GM18907 (cell line): ENCODE measurements at regions not wholly inside any gene's neighbourhood (a gene's known extent, or its start where the extent isn't known, plus 50 kb on each side); places are given as distances from the start of the nearest gene placed in this dataset.

Experiments
- ATAC-seq: cut with Tn5 transposase; IDR thresholded peaks from one replicate; pipeline ENCODE4 v1.9.1; 2021; ENCODE audit warnings: mild to moderate bottlenecking, moderate library complexity; ENCODE audit not compliant: unreplicated experiment

DNA sequence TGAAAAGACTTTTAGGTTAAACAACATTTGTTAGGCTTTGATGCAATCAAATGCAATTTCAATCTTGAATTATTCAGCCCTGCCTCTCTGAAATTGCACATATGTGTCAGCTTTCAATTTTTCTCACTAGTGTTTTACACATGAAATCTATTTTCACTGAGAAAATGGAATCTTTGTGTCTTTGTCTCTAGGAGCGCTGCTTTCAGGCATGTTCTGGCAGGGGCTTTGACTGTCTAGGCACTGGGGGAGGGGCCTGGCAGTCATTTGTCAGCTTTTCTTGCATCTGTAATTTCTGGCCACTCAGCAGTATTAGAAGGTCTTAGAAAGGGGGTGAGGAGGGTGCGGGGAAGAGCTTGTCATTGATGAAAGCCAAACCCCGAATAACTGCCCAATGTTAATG lies 264.4 kb downstream of the PTPRC start:
- ATAC-seq: no peak

DNA sequence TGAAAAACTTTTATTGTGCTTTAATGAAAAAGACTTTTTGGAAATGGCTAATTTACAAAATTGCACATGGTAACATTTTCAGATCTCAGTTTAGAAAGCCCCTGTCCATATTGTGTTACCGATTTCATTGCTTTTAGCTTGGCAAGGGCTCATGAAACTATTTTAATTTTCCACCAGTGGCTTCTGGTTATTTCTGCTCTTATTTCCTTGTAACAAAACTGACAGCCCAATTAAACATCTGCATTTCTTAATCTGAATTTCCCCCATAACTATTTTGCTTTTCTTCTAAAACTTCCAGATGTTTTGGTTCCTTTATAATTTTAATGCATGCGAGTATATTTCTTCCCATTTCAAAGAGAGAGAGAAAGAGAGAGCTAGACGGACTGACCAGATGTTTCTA lies 264.8 kb downstream of the PTPRC start:
- ATAC-seq: no peak

GRCh38 chr1:198904321-198904720 lies 265.5 kb downstream of the PTPRC start:
- ATAC-seq: no peak

DNA sequence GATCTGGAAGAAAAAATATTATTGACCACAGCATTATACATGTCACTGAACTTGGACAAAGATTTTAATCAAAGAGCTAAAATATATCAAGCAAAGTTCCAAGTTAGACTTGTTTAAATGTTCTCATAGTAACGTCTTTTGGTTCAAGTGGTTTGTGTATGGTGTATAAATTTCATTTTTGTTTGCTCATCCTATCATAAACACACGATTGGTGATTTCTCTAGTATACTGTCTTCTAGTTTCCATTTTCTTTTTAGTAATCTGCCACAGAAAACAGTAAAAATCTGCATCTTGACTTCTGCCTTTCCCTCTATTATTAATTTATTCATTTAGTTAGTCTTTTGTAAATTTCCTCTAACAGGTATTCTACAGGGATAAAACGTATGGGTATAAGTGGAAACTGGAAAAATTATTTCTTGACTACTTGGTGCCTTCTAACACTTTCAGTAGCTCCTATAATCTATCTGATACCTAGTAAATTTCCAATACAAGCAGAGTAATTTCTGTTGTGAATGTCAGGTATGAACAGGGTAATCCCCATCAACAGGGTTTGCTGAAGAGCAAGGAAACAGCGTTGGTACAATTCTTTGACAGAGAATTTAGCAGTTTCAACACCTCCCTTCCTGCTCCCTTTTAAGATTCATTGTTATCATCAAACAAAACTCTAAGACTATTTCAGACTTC lies 268.0 kb downstream of the PTPRC start:
- no peak for ATAC-seq

DNA sequence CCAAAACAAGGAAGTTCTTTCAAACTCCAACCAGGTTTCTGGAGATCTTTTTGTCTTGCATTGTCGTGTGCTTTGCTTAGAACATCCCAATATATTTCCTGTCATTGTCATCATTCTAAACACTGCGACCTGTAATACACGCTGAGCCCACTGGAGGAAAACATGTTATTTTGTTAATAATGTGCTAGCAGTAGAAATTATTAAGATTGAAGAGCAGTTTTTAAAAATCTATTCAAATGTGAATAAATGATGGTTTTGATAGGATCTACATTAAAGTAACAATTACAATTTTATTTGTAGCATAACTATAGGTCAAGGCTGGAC lies 268.5 kb downstream of the PTPRC start:
- no peak for ATAC-seq

- ATAC-seq: no peak
Observed at GRCh38 chr1:198908995-198909394, 270.2 kb downstream of the PTPRC start.

DNA sequence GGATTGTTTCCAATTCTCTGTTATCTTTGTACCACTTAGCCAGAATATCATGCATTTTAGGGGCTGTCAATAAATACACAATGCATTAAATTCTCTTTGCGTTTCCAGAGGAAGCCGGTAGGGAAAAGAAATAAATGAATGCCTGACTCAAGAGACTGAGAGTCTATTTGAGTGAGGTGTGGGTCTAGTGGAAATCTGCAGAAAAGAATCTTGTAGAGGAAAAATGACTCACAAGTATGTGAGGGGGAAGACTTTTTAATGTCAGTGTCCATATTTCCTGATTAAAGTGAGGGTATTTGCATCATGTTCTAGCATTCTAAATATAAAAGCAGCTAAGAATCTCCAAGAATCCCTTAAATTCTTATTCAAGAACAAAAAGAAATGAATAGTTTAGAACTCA lies 271.1 kb downstream of the PTPRC start:
- no peak for ATAC-seq

DNA sequence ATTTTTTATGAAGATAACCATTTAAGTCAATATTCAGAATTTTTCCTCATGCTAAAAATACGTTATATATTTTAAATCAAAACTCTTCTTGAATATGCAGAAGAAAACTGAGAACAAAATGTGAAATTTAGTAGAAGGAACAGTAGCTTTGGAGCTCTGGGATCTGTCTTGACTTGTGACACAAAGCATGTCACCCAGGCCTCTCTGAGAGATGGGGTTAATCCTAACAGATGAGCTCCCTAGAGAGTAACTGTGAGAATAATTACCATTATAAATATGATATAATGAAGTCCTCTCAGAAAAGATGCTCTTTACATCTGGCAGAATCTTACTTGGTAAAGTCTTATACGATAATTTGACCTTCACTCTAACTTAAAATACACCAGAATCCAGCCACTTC lies 272.0 kb downstream of the PTPRC start:
- ATAC-seq: no peak

DNA sequence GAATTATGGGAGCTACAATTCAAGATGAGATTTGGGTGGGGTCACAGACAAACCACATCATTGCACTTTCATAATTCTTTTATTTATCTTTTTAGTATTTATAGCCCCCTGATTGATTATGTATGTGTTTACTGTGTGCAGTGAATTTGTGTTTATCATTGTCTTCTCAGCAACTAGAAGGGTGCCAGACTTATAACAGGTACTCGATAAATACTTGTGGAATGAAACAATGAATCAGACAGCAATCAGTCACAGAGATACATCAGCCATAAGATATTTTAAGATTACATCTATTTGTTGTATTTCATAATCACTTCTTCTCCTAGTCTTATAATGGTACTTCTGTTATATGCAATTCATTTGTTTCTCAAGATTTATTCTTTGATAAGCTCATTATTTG lies 273.2 kb downstream of the PTPRC start:
- ATAC-seq: no peak

DNA sequence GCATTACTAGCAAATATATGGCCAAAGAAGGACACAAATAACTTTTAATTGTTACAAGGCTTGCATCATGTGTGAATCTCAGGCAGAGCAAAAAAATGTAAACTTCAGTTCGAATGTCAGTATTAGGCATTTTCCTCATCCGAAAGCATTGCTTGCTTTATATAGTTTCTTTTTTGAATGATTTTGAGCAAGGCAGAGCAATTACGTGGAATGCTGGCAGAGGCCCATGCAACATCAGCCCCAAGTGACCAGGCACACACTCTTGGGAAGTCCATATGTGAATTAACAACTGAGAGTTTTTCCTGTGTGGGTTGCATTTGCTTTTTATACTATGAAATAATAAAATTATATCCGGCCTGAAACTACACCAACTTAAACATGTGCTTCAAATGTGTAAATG lies 274.8 kb downstream of the PTPRC start:
- ATAC-seq: no peak

DNA sequence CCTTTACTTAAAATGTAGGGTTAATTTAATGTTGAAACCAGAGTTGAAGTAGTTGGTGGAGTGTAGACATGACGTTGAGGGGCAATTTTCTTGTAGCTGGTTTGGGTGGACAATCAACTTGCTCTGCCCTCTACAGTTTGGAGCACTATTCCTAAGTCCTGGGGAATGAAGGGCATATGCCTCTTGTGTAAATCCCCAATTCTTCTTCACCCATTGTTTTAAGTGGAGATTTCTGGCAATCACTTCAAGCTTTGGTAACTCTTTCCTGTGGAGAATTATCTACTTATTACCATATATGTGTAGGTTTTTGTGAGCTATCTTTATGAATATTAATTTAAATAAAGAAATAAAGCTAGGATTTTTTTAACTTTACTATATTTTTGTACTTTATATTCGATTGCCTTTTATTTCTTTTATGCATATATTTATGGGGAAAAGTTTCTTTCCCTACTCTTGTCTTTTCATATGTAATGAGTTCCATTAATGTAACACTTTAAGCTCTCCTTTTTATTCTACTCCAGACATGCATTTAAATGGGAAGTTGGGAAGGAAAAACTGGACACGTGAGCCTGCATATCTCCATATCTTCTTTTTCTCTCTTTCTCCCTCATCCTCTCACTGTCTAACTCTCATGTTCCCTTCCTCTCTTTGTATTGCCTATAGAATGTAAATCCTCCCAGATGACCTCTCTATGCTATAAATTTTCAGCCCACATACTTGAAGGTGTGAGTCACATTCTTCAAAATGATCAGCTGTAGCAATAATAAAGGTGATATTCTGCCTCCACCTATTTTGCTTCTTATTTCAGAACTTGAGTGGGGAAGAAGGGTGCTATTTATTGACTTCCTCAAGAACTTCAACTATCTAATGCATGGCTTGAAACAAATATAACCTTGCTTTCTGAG lies 276.7 kb downstream of the PTPRC start:
- ATAC-seq: no peak

- no peak for ATAC-seq
Observed at GRCh38 chr1:198917226-198917625, 278.4 kb downstream of the PTPRC start.

- ATAC-seq: no peak
Observed at GRCh38 chr1:198918920-198919319, 280.1 kb downstream of the PTPRC start.

GRCh38 chr1:198919667-198920398 lies 281.0 kb downstream of the PTPRC start:
- peak; percentile 53 for ATAC-seq

DNA sequence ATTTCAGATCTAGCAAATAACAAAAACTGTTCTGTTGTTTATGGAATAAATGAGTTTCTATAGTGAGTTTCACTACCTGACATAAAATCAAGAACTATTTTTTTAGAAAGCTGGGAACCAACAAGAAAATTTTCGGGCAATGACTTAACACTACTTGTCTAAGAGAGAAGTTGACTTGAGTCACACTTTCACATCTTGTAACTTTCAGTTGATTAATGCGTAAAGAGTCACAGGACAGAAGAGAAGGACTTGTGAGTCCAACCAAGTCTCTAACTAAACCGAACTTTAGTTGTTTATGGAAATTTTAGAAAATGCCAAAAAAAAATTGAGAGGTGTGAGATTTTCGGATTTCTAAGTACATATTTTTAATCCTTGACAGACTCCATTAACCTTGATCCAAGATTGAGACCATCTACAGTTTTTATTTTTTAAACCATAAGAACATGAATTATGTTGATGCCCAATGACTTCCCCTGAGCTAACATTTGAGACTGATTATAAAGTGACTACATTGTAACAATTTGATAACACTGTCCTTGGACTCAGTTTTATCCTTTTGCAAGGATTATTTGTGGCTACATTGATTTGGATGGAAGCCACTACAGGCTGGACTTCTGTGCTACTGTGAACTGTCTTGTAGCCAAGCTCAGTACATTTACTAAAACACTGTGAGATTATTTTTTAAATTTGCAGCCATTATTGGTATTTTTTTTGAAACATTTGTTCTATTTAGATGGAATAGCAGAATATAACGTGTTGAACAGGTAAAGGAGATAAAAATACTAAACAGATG lies 284.0 kb downstream of the PTPRC start:
- ATAC-seq: peak; percentile 46

- ATAC-seq: no peak
Observed at GRCh38 chr1:198923993-198924392, 285.2 kb downstream of the PTPRC start.

DNA sequence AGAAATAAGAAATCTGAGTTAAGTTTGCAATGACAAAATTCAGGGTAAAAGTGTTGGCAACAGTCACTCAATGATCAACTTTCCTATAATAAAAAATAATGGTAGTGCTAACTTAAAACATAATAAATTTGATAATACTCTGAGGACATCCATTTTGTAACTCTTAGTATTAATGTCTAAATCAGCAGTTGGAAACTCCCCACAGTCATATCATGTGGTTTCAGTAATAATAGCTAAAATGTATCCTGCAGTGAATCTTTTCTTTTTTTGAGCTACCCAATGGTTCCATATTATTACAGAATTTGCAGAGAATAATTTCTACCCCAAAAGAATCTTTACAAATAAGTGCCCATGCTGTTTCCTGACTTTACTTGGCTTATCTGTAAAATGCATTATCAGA lies 286.7 kb downstream of the PTPRC start:
- ATAC-seq: no peak

DNA sequence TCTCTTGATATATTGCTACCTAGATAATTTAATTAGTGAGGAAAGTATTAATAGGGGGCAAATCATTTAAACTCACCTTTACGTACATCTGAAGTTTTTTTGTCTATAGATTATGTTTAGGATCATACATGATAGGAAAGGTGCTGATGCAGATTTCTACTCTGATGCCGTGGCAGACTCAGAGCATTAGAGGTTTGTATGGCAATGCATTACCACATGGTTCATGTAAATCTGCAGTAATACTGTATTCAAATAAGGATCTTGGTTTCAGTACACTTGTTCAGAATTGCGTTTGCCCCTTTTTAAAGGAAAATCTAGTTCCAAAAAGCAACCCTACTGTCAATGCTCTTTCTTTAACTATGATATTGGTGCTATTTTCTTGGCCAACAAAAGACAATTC lies 288.3 kb downstream of the PTPRC start:
- peak; percentile 31 for ATAC-seq

DNA sequence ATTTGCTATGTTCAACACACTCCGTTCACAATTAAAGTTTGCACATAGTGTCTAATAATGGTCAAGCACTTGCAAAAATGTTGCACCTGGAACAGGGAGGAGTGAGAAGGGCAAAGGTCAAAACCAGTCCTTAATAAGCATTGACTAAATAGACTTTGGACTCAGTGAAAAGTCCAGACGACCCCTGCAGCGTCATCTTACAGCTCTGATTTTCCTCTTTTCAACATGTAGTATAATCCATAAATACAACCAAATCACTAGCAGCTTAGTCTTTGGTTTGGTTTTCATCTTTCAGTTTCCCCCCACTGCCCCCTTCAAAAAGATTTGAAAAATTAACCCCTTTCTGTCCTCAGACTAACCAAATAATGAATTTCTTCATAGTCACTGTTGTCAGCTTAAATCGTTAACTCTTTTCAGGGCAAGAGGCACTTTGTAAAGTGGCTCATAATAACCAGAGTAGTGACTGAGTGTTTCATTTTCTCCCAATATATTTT lies 290.3 kb downstream of the PTPRC start:
- peak; percentile 36 for ATAC-seq

DNA sequence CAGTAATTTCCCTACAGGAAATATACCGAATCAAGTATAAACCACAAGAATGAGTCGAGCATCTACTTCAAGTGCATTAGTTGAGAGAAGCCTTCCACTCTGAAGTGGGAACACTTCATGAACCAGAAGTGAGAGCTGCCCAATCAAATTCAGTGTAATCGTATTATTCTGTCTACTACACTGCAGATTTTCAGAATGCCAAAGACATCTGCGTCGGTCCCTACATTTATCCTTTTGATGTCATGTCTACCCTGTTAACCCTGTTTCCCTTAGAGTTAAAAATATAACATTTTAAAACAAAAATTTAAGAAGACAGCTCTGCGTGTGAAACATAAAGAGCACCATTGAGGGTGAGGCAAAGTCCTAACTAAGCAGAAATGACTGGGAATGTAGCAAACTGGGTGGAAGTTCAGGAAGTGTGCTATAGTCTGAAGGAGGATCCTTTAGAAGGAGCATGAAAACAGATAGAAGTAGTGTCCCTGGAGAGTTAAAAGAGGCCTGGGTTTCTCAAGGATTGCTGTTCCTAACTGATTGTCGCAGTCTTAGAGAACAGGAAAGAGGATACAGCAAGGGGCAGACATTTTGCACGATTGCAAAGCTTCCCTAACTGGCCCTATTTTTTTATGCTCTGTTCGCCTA lies 291.2 kb downstream of the PTPRC start:
- ATAC-seq: peak; percentile 66
